ENCODE measurements at regions not wholly inside any gene's neighbourhood (a gene's known extent, or its start where the extent isn't known, plus 50 kb on each side); places are given as distances from the start of the nearest gene placed in this dataset.

GRCh38 chr14:25756876-25757275, 706.9 kb upstream of the STXBP6 start:
- DNase-seq (ENCODE audit: low read depth in 2 of 2), result no peak

GRCh38 chr14:25753130-25753529, 703.2 kb upstream of the STXBP6 start:
- DNase-seq (ENCODE audit: low read depth in 2 of 2), result no peak

GRCh38 chr14:25750436-25750835, 700.5 kb upstream of the STXBP6 start:
- DNase-seq (ENCODE audit: low read depth in 2 of 2), result no peak
